ENCODE measurements at regions not wholly inside any gene's neighbourhood (a gene's known extent, or its start where the extent isn't known, plus 50 kb on each side); places are given as distances from the start of the nearest gene placed in this dataset.

- H3K36me3 ChIP-seq: no peaks in the 10 kb centered on the region
These were observed 154.9 kb upstream of the EPHA5 start for GRCh38 chr4:65825116-65825753.

DNA sequence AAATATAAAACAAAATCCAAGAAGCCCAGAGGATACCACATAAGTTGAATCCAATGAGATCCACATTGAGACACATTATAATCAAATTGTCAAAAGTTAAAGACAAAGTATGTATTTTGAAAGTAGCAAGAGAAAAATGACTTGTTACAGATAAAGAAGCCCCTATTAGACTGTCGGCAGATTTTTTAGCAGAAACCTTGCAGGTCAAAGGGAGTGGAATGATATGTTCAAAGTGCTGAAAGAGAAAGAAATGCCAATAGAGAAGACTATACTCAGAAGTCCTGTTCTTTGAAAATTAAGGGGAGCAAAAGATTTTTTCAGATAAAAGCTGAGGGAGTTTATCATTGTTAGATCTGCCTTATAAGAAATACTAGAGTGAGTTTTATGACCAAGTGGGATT is 148.9 kb upstream of the EPHA5 start:
- TF ChIP-seq, protein P1, sequence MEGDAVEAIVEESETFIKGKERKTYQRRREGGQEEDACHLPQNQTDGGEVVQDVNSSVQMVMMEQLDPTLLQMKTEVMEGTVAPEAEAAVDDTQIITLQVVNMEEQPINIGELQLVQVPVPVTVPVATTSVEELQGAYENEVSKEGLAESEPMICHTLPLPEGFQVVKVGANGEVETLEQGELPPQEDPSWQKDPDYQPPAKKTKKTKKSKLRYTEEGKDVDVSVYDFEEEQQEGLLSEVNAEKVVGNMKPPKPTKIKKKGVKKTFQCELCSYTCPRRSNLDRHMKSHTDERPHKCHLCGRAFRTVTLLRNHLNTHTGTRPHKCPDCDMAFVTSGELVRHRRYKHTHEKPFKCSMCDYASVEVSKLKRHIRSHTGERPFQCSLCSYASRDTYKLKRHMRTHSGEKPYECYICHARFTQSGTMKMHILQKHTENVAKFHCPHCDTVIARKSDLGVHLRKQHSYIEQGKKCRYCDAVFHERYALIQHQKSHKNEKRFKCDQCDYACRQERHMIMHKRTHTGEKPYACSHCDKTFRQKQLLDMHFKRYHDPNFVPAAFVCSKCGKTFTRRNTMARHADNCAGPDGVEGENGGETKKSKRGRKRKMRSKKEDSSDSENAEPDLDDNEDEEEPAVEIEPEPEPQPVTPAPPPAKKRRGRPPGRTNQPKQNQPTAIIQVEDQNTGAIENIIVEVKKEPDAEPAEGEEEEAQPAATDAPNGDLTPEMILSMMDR (IDR thresholded peaks at IDR 0.05): no peak
- no peaks in the 10 kb centered on the region for H3K9me3 ChIP-seq
- H3K4me1 ChIP-seq (ENCODE audit: control insufficient read depth in 1 of 2, insufficient read depth in 1 of 2, low read depth in 1 of 2, low read length in 1 of 2): no peaks in the 10 kb centered on the region
- no peak overlapping the region for H3K27ac ChIP-seq
- H3K36me3 ChIP-seq: no peaks in the 10 kb centered on the region
- H3K27me3 ChIP-seq: no peaks in the 10 kb centered on the region
- no peak overlapping the region for H3K4me3 ChIP-seq (ENCODE audit: low read depth in 1 of 2, low read length in 1 of 2)

More at GRCh38 chr4:65825116-65825753, 154.9 kb upstream of the EPHA5 start:
- H3K4me1 ChIP-seq (ENCODE audit: control insufficient read depth in 1 of 2, insufficient read depth in 1 of 2, low read depth in 1 of 2, low read length in 1 of 2): no peaks in the 10 kb centered on the region
- H3K27ac ChIP-seq: no peak overlapping the region
- H3K9me3 ChIP-seq: no peaks in the 10 kb centered on the region
- TF ChIP-seq, protein P1 (IDR thresholded peaks at IDR 0.05): no peak
- H3K4me3 ChIP-seq (ENCODE audit: low read depth in 1 of 2, low read length in 1 of 2): no peak overlapping the region
- H3K27me3 ChIP-seq: no peaks in the 10 kb centered on the region

DNA sequence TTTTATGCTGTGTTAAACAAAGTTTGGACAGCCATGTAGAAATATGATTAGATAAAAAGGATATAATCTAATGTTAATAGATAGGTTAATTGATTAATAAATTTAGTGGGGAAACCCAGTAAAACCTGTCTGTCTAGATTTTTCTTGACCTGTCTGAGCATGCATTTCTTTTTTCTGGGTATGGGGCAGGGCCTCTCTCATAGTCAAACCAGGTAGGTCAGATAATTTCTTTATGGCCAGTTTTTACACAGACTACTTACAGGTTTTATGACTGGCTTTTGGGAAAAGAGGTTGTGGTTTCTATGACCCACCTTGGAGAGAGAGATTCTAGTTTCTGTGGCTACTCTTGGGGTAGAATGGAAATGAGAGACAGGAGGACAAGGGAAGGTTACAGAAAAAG is 135.6 kb upstream of the EPHA5 start:
- H3K27me3 ChIP-seq: no peaks in the 10 kb centered on the region
- no peak overlapping the region for H3K27ac ChIP-seq
- TF ChIP-seq, protein P1 (IDR thresholded peaks at IDR 0.05): no peak
- H3K4me3 ChIP-seq (ENCODE audit: low read depth in 1 of 2, low read length in 1 of 2): no peak overlapping the region
- no peaks in the 10 kb centered on the region for H3K9me3 ChIP-seq
- H3K4me1 ChIP-seq (ENCODE audit: control insufficient read depth in 1 of 2, insufficient read depth in 1 of 2, low read depth in 1 of 2, low read length in 1 of 2): no peaks in the 10 kb centered on the region
- no peaks in the 10 kb centered on the region for H3K36me3 ChIP-seq

GRCh38 chr4:65799513-65799912 is 129.2 kb upstream of the EPHA5 start:
- Histone ChIP-seq H3K27ac (no peak overlapping the region), H3K4me3 (ENCODE audit: low read depth in 1 of 2, low read length in 1 of 2) (no peak overlapping the region), H3K9me3 (no peaks in the 10 kb centered on the region), H3K36me3 (no peaks in the 10 kb centered on the region), H3K4me1 (ENCODE audit: control insufficient read depth in 1 of 2, insufficient read depth in 1 of 2, low read depth in 1 of 2, low read length in 1 of 2) (no peaks in the 10 kb centered on the region), H3K27me3 (no peaks in the 10 kb centered on the region)
- TF ChIP-seq, protein P1 (IDR thresholded peaks at IDR 0.05): no peak

- TF ChIP-seq, protein P1 (IDR thresholded peaks at IDR 0.05): no peak
- no peaks in the 10 kb centered on the region for H3K36me3 ChIP-seq
- no peak overlapping the region for H3K27ac ChIP-seq
- no peak overlapping the region for H3K4me3 ChIP-seq (ENCODE audit: low read depth in 1 of 2, low read length in 1 of 2)
- H3K27me3 ChIP-seq: no peaks in the 10 kb centered on the region
- no peaks in the 10 kb centered on the region for H3K9me3 ChIP-seq
- no peaks in the 10 kb centered on the region for H3K4me1 ChIP-seq (ENCODE audit: control insufficient read depth in 1 of 2, insufficient read depth in 1 of 2, low read depth in 1 of 2, low read length in 1 of 2)
These were observed 128.3 kb upstream of the EPHA5 start for GRCh38 chr4:65798498-65799127.
